GM19324 (cell line): ENCODE measurements at regions not wholly inside any gene's neighbourhood (a gene's known extent, or its start where the extent isn't known, plus 50 kb on each side); places are given as distances from the start of the nearest gene placed in this dataset.

Experiments
- ATAC-seq: cut with Tn5 transposase; IDR thresholded peaks from one replicate; pipeline ENCODE4 v1.9.1; 2021; ENCODE audit warnings: mild to moderate bottlenecking, moderate library complexity; ENCODE audit not compliant: unreplicated experiment, low FRiP score

DNA sequence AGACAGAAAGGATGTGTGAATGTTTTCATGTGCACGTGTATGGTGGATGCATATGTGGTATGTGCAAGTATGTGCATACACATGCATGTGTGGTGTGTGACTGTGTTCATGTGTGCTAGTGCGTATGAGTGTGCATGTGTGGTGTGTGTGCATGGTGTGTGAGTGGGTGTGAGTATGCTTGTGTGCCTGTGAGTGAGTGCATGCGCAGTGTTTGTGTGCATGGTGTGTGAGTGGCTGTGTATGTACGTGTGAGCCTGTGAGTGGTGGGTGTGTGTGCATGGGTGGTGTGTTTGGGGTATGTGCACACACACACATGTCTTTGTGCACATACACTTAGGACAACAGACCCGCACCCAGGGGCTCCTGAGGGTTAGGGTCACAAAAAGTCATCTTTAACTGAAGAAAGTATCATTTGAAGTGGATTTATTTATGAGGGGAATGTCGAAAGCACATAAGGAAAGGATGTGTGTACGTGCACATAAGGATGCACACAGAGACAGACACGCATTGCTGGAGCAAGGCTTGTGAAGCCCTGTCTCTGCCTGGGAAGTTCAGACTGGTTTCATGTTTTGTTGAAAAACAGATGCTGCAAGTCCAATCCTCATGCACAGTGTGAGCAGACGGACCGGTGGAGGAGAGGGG lies 237.0 kb downstream of the SYK start:
- ATAC-seq, result no peak

- ATAC-seq, result no peak
These were observed 237.7 kb downstream of the SYK start for GRCh38 chr9:91039125-91039834.

DNA sequence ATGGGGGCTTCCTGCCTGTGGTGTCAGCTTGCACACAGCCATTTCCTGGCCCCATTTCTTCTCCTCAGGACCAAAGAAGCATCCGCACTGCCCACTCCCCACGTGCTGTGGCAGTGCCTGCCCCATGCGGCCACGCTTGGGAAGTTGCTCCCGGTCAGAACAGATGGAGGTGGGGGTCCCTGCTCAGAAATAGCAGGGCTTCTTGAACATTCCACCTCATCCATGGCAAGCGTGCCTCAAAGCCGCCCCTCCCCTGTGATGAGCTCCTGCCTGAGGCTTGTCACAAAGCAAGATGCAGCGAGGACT lies 238.2 kb downstream of the SYK start:
- ATAC-seq, result no peak

- ATAC-seq, result no peak
These were observed 239.0 kb downstream of the SYK start for GRCh38 chr9:91040371-91041215.

DNA sequence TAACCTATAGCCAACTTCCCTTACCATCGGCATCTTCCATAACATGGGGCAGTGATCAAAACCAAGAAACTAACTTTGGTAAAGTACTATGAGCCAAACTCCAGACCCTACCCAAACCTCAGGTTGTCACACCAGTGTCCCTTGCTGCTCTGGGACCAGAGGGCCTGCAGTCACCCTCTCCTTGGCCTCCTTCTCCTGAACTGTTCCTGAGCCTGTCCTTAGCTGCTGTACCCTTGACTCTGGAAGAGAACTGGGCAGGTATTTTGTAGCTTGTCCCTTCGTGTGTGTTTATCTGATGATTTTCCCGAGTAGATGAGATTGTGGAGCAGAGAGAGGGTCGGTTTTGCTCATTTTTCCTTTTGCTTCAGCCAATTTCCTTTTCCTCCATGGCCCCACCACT lies 240.4 kb downstream of the SYK start:
- no peak for ATAC-seq

- ATAC-seq, result no peak
These were observed 240.9 kb downstream of the SYK start for GRCh38 chr9:91042541-91042940.

DNA sequence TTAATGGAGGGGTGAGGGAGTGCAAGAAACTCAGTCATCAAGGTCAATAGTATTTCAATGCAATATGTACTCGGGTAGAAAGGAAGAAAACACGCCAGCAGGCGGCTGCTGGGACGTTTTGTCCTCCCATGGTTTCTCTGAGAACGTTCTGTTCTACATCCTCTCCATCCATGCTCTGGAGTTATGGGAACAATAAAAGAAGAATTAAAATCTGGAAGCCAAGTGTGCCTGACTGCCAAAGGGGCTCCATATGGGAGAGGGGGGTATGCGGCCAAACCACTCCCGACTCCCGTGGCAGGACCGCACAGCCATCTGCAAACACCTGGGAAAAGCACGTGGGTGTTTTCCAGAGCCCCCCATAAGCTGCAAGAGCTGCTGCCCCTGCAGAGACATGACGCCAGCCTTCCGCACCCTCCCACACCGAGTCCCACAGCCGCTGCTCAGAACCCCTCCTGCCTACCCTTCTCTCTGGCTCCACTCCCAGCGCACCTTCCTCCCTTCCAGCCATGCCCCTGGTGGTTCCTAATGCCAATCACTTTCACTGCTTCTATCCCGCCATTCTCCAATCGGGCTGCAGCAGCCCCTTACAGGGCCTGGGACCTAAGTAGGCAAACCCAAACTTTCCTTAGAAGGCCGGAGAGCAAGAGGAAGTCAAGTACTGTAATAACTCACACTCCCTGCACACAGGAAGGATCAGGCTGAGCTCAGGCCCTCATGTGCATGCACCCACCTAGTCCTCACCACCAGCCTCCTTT lies 241.6 kb downstream of the SYK start:
- ATAC-seq, result no peak

GRCh38 chr9:91043811-91044175 lies 242.2 kb downstream of the SYK start:
- no peak for ATAC-seq

DNA sequence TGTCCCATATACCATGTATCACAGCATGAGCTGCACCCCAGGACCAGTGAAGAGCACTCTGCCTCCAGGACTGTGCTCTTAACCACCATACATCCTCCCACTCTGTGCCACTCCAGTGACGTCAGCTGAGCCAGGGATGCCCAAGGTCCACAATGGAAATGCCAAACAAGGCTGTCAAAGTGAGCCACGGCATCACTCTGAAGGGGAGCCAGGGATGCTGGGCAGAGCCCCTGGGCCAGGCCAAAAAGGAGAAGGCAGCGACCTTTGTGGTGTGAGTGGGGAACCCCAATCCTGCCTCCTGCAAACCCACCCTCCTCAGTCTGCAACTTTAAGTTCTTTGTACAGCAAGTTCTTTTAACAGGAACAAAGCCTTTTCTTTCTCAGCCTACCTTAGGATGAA lies 242.7 kb downstream of the SYK start:
- ATAC-seq, result no peak

DNA sequence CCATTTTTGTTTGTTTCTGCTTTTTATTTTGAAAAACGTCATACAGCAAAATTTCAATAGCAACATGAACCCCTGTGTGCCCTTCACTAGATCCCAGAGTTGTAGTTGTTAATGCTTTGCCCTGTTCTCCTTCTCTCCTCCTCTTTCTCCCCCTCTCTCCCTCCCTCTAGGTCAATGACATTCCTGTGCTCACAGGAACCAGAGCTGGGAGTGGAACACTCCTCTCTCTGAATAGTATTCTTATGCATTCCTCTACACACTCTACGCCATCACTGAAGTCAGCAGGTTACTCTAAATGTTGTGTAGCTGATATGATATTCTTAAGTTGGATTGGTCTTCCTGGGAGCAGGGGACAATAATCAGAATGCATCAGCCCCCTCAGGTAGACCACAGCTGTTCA lies 243.4 kb downstream of the SYK start:
- ATAC-seq, result no peak

DNA sequence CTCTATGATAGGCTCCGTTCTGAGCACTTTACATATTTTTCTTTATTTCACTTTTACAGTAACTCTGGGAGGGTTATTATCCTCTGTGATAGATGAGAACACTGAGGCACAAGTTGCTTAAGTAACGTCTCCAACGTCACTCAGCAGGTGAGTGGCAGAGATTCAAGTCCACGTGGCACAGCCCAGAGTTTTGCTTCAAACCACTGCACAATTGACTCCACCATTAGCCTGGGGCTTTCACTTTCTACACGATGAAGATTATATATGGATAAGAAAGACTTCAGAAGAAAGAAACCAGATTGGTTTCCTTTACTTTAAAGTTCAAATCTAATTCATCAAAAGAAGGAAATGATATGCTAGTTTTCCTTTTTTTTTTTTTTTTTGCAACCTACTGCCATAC lies 245.9 kb downstream of the SYK start:
- ATAC-seq, result no peak

- no peak for ATAC-seq
These were observed 246.5 kb downstream of the SYK start for GRCh38 chr9:91047993-91048607.

GRCh38 chr9:91048749-91049148 lies 247.1 kb downstream of the SYK start:
- no peak for ATAC-seq

GRCh38 chr9:91053824-91054223 lies 252.2 kb downstream of the SYK start:
- ATAC-seq, result no peak

- ATAC-seq, result no peak
These were observed 254.2 kb downstream of the SYK start for GRCh38 chr9:91055845-91056244.

DNA sequence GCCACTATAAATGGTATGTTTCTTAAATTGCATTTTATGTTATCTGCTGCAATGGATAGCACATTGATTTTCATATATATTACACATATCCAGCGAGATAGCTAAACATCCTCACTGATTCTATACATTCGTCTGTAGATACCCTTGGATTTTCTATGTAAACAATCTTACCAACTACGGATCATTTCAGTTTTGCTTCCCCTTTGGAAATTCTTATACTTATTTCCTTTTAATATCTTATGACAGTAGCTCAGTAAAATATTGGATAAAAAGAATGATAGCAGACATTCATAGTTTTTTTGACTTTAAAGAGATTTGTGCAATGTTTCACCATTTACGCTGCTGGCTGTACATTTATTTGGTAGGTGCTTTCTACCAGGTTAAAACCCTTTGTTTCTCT lies 254.9 kb downstream of the SYK start:
- no peak for ATAC-seq

- ATAC-seq, result no peak
These were observed 255.3 kb downstream of the SYK start for GRCh38 chr9:91056917-91057316.

DNA sequence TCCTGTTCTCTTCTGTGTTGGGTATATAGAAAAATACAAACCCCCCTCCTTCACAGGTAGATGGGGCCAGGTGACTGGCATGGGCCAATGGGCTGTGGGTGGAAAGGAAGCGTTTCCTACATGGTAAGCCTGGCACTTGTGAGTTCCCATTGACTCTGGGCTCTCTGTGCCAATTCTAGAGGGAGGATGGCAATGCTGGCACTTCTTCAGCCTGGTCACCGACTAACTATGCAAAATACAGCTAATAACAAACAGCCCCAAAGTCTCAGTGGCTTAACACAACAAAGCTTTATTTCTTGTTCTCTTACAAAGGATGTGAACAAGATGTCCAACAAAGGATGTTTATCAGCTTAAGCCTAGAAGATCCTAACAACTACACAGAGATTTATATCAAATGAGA lies 258.1 kb downstream of the SYK start:
- no peak for ATAC-seq

GRCh38 chr9:91060520-91061343 lies 259.1 kb downstream of the SYK start:
- no peak for ATAC-seq

- no peak for ATAC-seq
These were observed 259.9 kb downstream of the SYK start for GRCh38 chr9:91061506-91061905.
